CD8-positive, alpha-beta memory T cell (primary cell): ENCODE measurements at regions not wholly inside any gene's neighbourhood (a gene's known extent, or its start where the extent isn't known, plus 50 kb on each side); places are given as distances from the start of the nearest gene placed in this dataset.

Experiments used
- CTCF ChIA-PET: fragments of 350-600 bp; sonication (Branson Sonifier 250); formaldehyde crosslinking; loops from one replicate; lab custom pipeline; 2021; ENCODE audit warnings: antibody characterized with exemption; lab: Charles Lee
- POLR2A ChIA-PET: fragments of 350-600 bp; sonication (Branson Sonifier 250); formaldehyde crosslinking; loops from one replicate; lab custom pipeline; 2021; ENCODE audit warnings: antibody characterized with exemption; lab: Charles Lee
- DNase-seq, 5 donors: peaks; one replicate each; pipeline versions ENCODE4 v3.0.0 to v3.0.0-alpha.2; 2020 to 2022; ENCODE audit warnings: mixed read lengths in 1 of 5
- H3K27ac ChIP-seq: one replicate; pipeline ENCODE4 v1.7.0; 2013; ENCODE audit warnings: low read depth, mild to moderate bottlenecking, low read length, moderate library complexity
- H3K27me3 ChIP-seq: 2 replicates; pipeline ENCODE4 v1.7.0; 2013; ENCODE audit warnings: low read length, mild to moderate bottlenecking; ENCODE audit not compliant: insufficient read depth, poor library complexity, severe bottlenecking
- H3K36me3 ChIP-seq: 2 replicates; pipeline ENCODE4 v1.7.0; 2013; ENCODE audit warnings: mild to moderate bottlenecking, low read length, moderate library complexity; ENCODE audit not compliant: insufficient read depth
- H3K4me1 ChIP-seq: 2 replicates; pipeline ENCODE4 v1.7.0; 2013; ENCODE audit warnings: mild to moderate bottlenecking, low read length, moderate library complexity; ENCODE audit not compliant: insufficient read depth
- H3K4me3 ChIP-seq: 2 replicates; pipeline ENCODE4 v1.7.0; 2013; ENCODE audit warnings: mild to moderate bottlenecking, low read length
- H3K9me3 ChIP-seq: 2 replicates; pipeline ENCODE4 v1.7.0; 2013; ENCODE audit warnings: mild to moderate bottlenecking, low read length
- H3K27ac Mint-ChIP-seq, 8 donors: one replicate each; pipeline ENCODE4 v1.8.0; 2020 to 2021; ENCODE audit warnings: mixed read lengths in 8 of 8, mild to moderate bottlenecking in 6 of 8, inconsistent platforms in 3 of 8, moderate library complexity in 3 of 8
- H3K27me3 Mint-ChIP-seq, 2 donors: one replicate each; pipeline ENCODE4 v1.8.0; 2020 to 2021; ENCODE audit warnings: mixed read lengths in 2 of 2, mild to moderate bottlenecking in 1 of 2, moderate library complexity in 1 of 2
- H3K36me3 Mint-ChIP-seq, 3 donors: one replicate each; pipeline ENCODE4 v1.8.0; 2020 to 2021; ENCODE audit warnings: mixed read lengths in 3 of 3, inconsistent platforms in 1 of 3, mild to moderate bottlenecking in 1 of 3
- H3K4me1 Mint-ChIP-seq, 3 donors: one replicate each; pipeline ENCODE4 v1.8.0; 2020 to 2021; ENCODE audit warnings: mixed read lengths in 3 of 3, inconsistent platforms in 1 of 3, mild to moderate bottlenecking in 1 of 3
- H3K4me3 Mint-ChIP-seq, 7 donors: one replicate each; pipeline ENCODE4 v1.8.0; 2020 to 2021; ENCODE audit warnings: mixed read lengths in 7 of 7, mild to moderate bottlenecking in 6 of 7, moderate library complexity in 4 of 7, inconsistent platforms in 2 of 7
- H3K9me3 Mint-ChIP-seq, 5 donors: one replicate each; pipeline ENCODE4 v1.8.0; 2020 to 2022; ENCODE audit warnings: mixed read lengths in 5 of 5, mild to moderate bottlenecking in 3 of 5, moderate library complexity in 2 of 5, inconsistent platforms in 1 of 5

- CTCF ChIA-PET = no interaction called here
- peaks cover 0 to 12% (median 0%) of the 10 kb centered on the region in 5 donors for H3K9me3 Mint-ChIP-seq
These were observed 196.4 kb downstream of the RASSF9 start for GRCh38 chr12:85639834-85640233.

GRCh38 chr12:85641796-85642195 is 194.4 kb downstream of the RASSF9 start:
- ChIA-PET CTCF (no interaction called here), POLR2A (no interaction called here)
- no peaks in the 10 kb centered on the region for H3K36me3 Mint-ChIP-seq
- H3K4me1 Mint-ChIP-seq = no peaks in the 10 kb centered on the region
- H3K9me3 Mint-ChIP-seq = peaks cover 0 to 16% (median 2%) of the 10 kb centered on the region in 5 donors
- DNase-seq = no peak
- H3K4me3 ChIP-seq = no peak overlapping the region
- no peaks in the 10 kb centered on the region for H3K36me3 ChIP-seq
- H3K27me3 Mint-ChIP-seq = no peaks in the 10 kb centered on the region
- no peaks in the 10 kb centered on the region for H3K4me1 ChIP-seq
- no peaks in the 10 kb centered on the region for H3K9me3 ChIP-seq
- no peak overlapping the region for H3K27ac Mint-ChIP-seq
- no peaks in the 10 kb centered on the region for H3K27me3 ChIP-seq
- no peak overlapping the region for H3K4me3 Mint-ChIP-seq
- no peak overlapping the region for H3K27ac ChIP-seq

More at GRCh38 chr12:85639834-85640233, 196.4 kb downstream of the RASSF9 start:
- no peak for DNase-seq
- Histone ChIP-seq H3K4me1 (no peaks in the 10 kb centered on the region), H3K27ac (no peak overlapping the region), H3K36me3 (no peaks in the 10 kb centered on the region), H3K4me3 (no peak overlapping the region), H3K9me3 (no peaks in the 10 kb centered on the region), H3K27me3 (no peaks in the 10 kb centered on the region)
- Mint-ChIP-seq H3K36me3 (no peaks in the 10 kb centered on the region), H3K27ac (no peak overlapping the region), H3K4me3 (no peak overlapping the region), H3K4me1 (no peaks in the 10 kb centered on the region), H3K27me3 (no peaks in the 10 kb centered on the region)
- POLR2A ChIA-PET = no interaction called here

- Mint-ChIP-seq H3K9me3 (peaks cover 0 to 17% (median 2%) of the 10 kb centered on the region in 5 donors), H3K4me3 (no peak overlapping the region), H3K4me1 (no peaks in the 10 kb centered on the region), H3K27ac (no peak overlapping the region), H3K36me3 (no peaks in the 10 kb centered on the region), H3K27me3 (no peaks in the 10 kb centered on the region)
- CTCF ChIA-PET = no interaction called here
- no peaks in the 10 kb centered on the region for H3K9me3 ChIP-seq
- no peak for DNase-seq
- H3K27me3 ChIP-seq = no peaks in the 10 kb centered on the region
- no peak overlapping the region for H3K4me3 ChIP-seq
- no peaks in the 10 kb centered on the region for H3K36me3 ChIP-seq
- POLR2A ChIA-PET = no interaction called here
- no peak overlapping the region for H3K27ac ChIP-seq
- no peaks in the 10 kb centered on the region for H3K4me1 ChIP-seq
These were observed 193.9 kb downstream of the RASSF9 start for GRCh38 chr12:85642288-85642687.

GRCh38 chr12:85642808-85643207 is 193.4 kb downstream of the RASSF9 start:
- Mint-ChIP-seq H3K27me3 (no peaks in the 10 kb centered on the region), H3K4me1 (no peaks in the 10 kb centered on the region), H3K36me3 (no peaks in the 10 kb centered on the region), H3K27ac (no peak overlapping the region), H3K9me3 (peaks cover 0 to 21% (median 2%) of the 10 kb centered on the region in 5 donors), H3K4me3 (no peak overlapping the region)
- POLR2A ChIA-PET = no interaction called here
- Histone ChIP-seq H3K4me1 (no peaks in the 10 kb centered on the region), H3K9me3 (no peaks in the 10 kb centered on the region), H3K4me3 (no peak overlapping the region), H3K27me3 (no peaks in the 10 kb centered on the region), H3K27ac (no peak overlapping the region), H3K36me3 (no peaks in the 10 kb centered on the region)
- CTCF ChIA-PET = no interaction called here
- no peak for DNase-seq

- H3K4me1 Mint-ChIP-seq = no peaks in the 10 kb centered on the region
- H3K36me3 Mint-ChIP-seq = no peaks in the 10 kb centered on the region
- POLR2A ChIA-PET = no interaction called here
- no peaks in the 10 kb centered on the region for H3K27me3 Mint-ChIP-seq
- H3K36me3 ChIP-seq = no peaks in the 10 kb centered on the region
- H3K9me3 Mint-ChIP-seq = peaks cover 2 to 20% (median 4%) of the 10 kb centered on the region in 5 donors
- H3K27ac Mint-ChIP-seq = no peak overlapping the region
- H3K27me3 ChIP-seq = no peaks in the 10 kb centered on the region
- H3K4me3 ChIP-seq = no peak overlapping the region
- no peak overlapping the region for H3K4me3 Mint-ChIP-seq
- DNase-seq = no peak
- H3K27ac ChIP-seq = no peak overlapping the region
- CTCF ChIA-PET = no interaction called here
- no peaks in the 10 kb centered on the region for H3K4me1 ChIP-seq
- H3K9me3 ChIP-seq = no peaks in the 10 kb centered on the region
These were observed 191.7 kb downstream of the RASSF9 start for GRCh38 chr12:85644508-85644907.

GRCh38 chr12:85653731-85654455 is 182.3 kb downstream of the RASSF9 start:
- no peaks in the 10 kb centered on the region for H3K27me3 ChIP-seq
- Mint-ChIP-seq H3K4me3 (no peak overlapping the region), H3K4me1 (no peaks in the 10 kb centered on the region), H3K27ac (no peak overlapping the region), H3K9me3 (peaks cover 16 to 29% (median 16%) of the 10 kb centered on the region in 5 donors), H3K27me3 (no peaks in the 10 kb centered on the region), H3K36me3 (no peaks in the 10 kb centered on the region)
- H3K36me3 ChIP-seq = no peaks in the 10 kb centered on the region
- CTCF ChIA-PET = no interaction called here
- POLR2A ChIA-PET = no interaction called here
- no peak overlapping the region for H3K27ac ChIP-seq
- DNase-seq = no peak
- no peak overlapping the region for H3K4me3 ChIP-seq
- H3K4me1 ChIP-seq = no peaks in the 10 kb centered on the region
- H3K9me3 ChIP-seq = no peaks in the 10 kb centered on the region

GRCh38 chr12:85654456-85654840 is 181.8 kb downstream of the RASSF9 start:
- no peak overlapping the region for H3K27ac ChIP-seq
- CTCF ChIA-PET = no interaction called here
- Mint-ChIP-seq H3K4me3 (no peak overlapping the region), H3K4me1 (no peaks in the 10 kb centered on the region), H3K27me3 (no peaks in the 10 kb centered on the region), H3K36me3 (no peaks in the 10 kb centered on the region), H3K9me3 (peaks cover 16 to 29% (median 17%) of the 10 kb centered on the region in 5 donors), H3K27ac (no peak overlapping the region)
- H3K27me3 ChIP-seq = no peaks in the 10 kb centered on the region
- no peak for DNase-seq
- H3K4me1 ChIP-seq = no peaks in the 10 kb centered on the region
- POLR2A ChIA-PET = no interaction called here
- H3K4me3 ChIP-seq = no peak overlapping the region
- no peaks in the 10 kb centered on the region for H3K9me3 ChIP-seq
- H3K36me3 ChIP-seq = no peaks in the 10 kb centered on the region

- CTCF ChIA-PET = no interaction called here
- no peak overlapping the region for H3K4me3 ChIP-seq
- Mint-ChIP-seq H3K27me3 (no peaks in the 10 kb centered on the region), H3K9me3 (peaks cover 16 to 28% (median 18%) of the 10 kb centered on the region in 5 donors), H3K4me1 (no peaks in the 10 kb centered on the region), H3K36me3 (no peaks in the 10 kb centered on the region), H3K27ac (no peak overlapping the region), H3K4me3 (no peak overlapping the region)
- no peaks in the 10 kb centered on the region for H3K4me1 ChIP-seq
- no peaks in the 10 kb centered on the region for H3K36me3 ChIP-seq
- DNase-seq = no peak
- no peaks in the 10 kb centered on the region for H3K9me3 ChIP-seq
- no peaks in the 10 kb centered on the region for H3K27me3 ChIP-seq
- H3K27ac ChIP-seq = no peak overlapping the region
- POLR2A ChIA-PET = no interaction called here
These were observed 179.6 kb downstream of the RASSF9 start for GRCh38 chr12:85656561-85656960.
